Progenitor cell of endocrine pancreas (in vitro differentiated cells): ENCODE measurements at regions not wholly inside any gene's neighbourhood (a gene's known extent, or its start where the extent isn't known, plus 50 kb on each side); places are given as distances from the start of the nearest gene placed in this dataset.

Source experiments
- DNase-seq: peaks from one replicate; pipeline ENCODE4 v3.0.0; 2021; ENCODE audit warnings: low spot score; ENCODE audit not compliant: unreplicated experiment
- H3K27ac Mint-ChIP-seq: 2 replicates; pipeline ENCODE4 v1.8.0; 2021; ENCODE audit warnings: mild to moderate bottlenecking, moderate library complexity, mixed read lengths
- H3K27me3 Mint-ChIP-seq: 2 replicates; pipeline ENCODE4 v1.8.0; 2021; ENCODE audit warnings: mixed read lengths
- H3K36me3 Mint-ChIP-seq: 2 replicates; pipeline ENCODE4 v1.8.0; 2022; ENCODE audit warnings: mixed read lengths; ENCODE audit not compliant: insufficient read depth
- H3K4me1 Mint-ChIP-seq: 2 replicates; pipeline ENCODE4 v1.8.0; 2021; ENCODE audit warnings: low read depth, mixed read lengths
- H3K4me3 Mint-ChIP-seq: 2 replicates; pipeline ENCODE4 v1.8.0; 2021; ENCODE audit warnings: low read depth, mild to moderate bottlenecking, moderate library complexity, mixed read lengths
- H3K9me3 Mint-ChIP-seq: 2 replicates; pipeline ENCODE4 v1.8.0; 2021; ENCODE audit warnings: low read depth, mixed read lengths
- TF ChIP-seq, protein P1 (sequence below): fragments of 200-600 bp; sonication (generic); IDR thresholded peaks from one replicate; pipeline ENCODE4 v1.5.0; 2021; ENCODE audit warnings: antibody characterized with exemption, mild to moderate bottlenecking; ENCODE audit not compliant: unreplicated experiment

DNA sequence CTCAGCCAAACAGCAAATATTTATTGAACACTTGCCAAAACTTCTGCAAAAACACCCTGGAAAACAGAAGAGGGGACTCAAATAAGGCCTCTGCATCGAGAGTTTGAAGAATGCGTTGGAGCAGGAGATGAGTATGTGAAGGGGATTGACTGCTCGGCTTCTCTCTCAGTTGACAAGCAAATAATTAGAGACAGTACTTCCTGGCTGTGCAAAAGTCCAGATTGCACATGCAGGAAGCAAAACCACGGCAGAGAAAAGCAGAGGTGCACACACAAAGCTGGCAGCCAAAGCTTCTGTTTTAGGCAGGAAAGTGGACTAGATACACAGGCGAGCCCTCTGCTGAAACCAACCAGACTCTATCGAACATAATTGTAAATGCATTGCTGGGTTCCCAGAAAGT, 343.6 kb upstream of the MGMT start:
- Mint-ChIP-seq H3K27me3 (peaks cover 36% of the 10 kb centered on the region), H3K27ac (no peak overlapping the region), H3K4me3 (no peak overlapping the region), H3K4me1 (peaks cover 3% of the 10 kb centered on the region), H3K9me3 (no peaks in the 10 kb centered on the region), H3K36me3 (no peaks in the 10 kb centered on the region)
- TF ChIP-seq, protein P1, sequence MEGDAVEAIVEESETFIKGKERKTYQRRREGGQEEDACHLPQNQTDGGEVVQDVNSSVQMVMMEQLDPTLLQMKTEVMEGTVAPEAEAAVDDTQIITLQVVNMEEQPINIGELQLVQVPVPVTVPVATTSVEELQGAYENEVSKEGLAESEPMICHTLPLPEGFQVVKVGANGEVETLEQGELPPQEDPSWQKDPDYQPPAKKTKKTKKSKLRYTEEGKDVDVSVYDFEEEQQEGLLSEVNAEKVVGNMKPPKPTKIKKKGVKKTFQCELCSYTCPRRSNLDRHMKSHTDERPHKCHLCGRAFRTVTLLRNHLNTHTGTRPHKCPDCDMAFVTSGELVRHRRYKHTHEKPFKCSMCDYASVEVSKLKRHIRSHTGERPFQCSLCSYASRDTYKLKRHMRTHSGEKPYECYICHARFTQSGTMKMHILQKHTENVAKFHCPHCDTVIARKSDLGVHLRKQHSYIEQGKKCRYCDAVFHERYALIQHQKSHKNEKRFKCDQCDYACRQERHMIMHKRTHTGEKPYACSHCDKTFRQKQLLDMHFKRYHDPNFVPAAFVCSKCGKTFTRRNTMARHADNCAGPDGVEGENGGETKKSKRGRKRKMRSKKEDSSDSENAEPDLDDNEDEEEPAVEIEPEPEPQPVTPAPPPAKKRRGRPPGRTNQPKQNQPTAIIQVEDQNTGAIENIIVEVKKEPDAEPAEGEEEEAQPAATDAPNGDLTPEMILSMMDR = no peak
- DNase-seq = no peak

DNA sequence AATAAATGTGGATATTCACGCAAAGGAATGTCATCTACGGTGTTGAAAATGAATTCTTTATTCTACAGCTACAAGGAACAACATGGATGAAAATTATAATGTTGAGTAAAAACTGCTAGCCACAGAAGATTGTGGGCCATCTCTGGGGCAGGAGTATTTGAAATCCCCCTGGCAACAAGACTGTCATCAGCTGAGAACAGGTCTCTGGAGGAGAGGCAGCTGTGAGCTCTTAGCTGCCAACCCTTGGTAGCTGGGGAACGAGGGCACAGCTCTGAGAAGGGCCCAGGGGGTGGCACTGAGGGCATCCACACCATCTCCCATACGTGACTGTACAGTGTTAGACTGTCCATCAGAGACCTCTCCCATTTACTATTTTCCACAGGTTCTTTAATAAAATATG, 340.1 kb upstream of the MGMT start:
- no peak for DNase-seq
- H3K27ac Mint-ChIP-seq = no peak overlapping the region

DNA sequence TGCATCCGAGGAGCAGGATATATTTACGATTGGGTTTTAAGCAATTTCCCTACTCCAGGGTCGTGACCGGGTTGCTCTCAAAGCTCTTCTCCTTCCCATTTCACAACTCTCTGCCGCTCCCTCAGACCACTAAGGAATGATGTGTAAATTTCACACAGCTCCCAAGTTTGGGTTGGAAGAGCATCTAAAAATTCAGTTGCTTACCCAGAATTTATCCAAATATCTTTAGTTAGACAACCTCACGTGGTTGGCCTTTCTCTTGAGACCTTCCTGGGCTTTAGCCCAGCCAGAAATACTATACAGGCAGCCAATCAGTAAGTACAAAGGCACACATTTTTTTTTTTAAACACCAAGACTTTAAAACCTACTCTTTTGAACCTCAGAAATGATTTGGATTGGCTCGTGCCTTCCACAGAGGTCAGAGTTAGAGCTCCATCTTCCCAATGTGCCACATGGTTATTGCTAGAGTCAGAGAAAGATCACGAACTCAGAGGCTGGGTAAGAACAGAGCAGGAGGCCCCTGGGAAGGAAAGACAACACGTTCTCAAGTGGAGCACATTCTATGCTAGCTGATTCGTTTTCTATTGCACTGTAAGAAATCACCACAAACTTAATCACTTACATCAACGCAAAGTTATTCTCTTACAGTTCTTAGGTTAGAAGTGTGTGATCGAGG, 335.4 kb upstream of the MGMT start:
- H3K9me3 Mint-ChIP-seq = no peaks in the 10 kb centered on the region
- no peak for DNase-seq
- H3K4me1 Mint-ChIP-seq = peaks cover 4% of the 10 kb centered on the region
- H3K27ac Mint-ChIP-seq = no peak overlapping the region
- H3K27me3 Mint-ChIP-seq = peaks cover 56% of the 10 kb centered on the region
- TF ChIP-seq, protein P1 = no peak
- no peaks in the 10 kb centered on the region for H3K36me3 Mint-ChIP-seq
- H3K4me3 Mint-ChIP-seq = no peak overlapping the region

More for the DNA sequence above, 340.1 kb upstream of the MGMT start:
- H3K36me3 Mint-ChIP-seq = no peaks in the 10 kb centered on the region
- peaks cover 3% of the 10 kb centered on the region for H3K4me1 Mint-ChIP-seq
- H3K4me3 Mint-ChIP-seq = no peak overlapping the region
- TF ChIP-seq, protein P1 = no peak
- no peaks in the 10 kb centered on the region for H3K9me3 Mint-ChIP-seq
- H3K27me3 Mint-ChIP-seq = peaks cover 41% of the 10 kb centered on the region

DNA sequence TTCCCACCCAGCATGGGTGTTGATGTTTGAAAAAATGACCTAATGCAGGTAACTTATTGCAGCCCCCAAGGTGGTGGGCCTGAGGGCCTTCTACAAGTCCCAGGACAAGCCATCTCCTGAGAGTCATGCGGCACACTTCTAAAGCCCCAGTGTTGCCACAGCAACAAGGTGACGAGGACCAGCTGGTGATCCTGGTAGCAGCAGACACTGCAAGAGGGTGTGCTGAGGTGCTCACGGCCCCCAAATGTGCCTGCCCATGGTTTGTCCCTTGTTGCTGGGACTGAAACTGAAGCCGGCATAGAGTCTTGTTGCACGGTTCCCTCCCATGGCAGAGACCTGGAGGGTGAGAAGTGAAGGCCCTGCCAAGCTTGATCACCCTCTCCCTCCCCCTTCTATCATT, 333.2 kb upstream of the MGMT start:
- Mint-ChIP-seq H3K36me3 (no peaks in the 10 kb centered on the region), H3K9me3 (no peaks in the 10 kb centered on the region), H3K27ac (no peak overlapping the region), H3K27me3 (peaks cover 66% of the 10 kb centered on the region), H3K4me3 (no peak overlapping the region), H3K4me1 (peaks cover 6% of the 10 kb centered on the region)
- TF ChIP-seq, protein P1 = no peak
- no peak for DNase-seq

DNA sequence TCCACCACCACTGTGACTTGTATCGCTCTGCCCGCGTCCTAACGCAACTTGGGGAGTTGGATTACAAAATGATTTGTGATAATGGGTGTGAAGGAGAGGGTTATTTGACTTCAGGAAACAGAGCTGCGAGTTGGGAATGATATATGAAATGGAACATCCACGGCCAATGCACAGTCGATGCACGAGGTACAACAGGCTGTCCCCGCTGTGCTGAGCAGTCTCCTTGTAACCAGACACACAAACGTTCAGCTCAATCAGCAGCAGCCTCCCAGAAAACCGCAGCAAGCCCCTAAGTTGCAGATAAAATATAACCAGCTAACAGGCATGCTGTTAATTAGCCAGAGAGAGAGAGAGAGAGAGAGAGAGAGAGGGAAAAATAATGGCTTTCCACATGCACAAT, 332.7 kb upstream of the MGMT start:
- H3K27ac Mint-ChIP-seq = no peak overlapping the region
- DNase-seq = no peak
- no peak overlapping the region for H3K4me3 Mint-ChIP-seq
- H3K9me3 Mint-ChIP-seq = no peaks in the 10 kb centered on the region
- H3K4me1 Mint-ChIP-seq = peaks cover 6% of the 10 kb centered on the region
- H3K36me3 Mint-ChIP-seq = no peaks in the 10 kb centered on the region
- TF ChIP-seq, protein P1 = no peak
- H3K27me3 Mint-ChIP-seq = peaks cover 67% of the 10 kb centered on the region
